ENCODE measurements at regions not wholly inside any gene's neighbourhood (a gene's known extent, or its start where the extent isn't known, plus 50 kb on each side); places are given as distances from the start of the nearest gene placed in this dataset.

- FAIRE-seq (no peak), DNase-seq (ENCODE audit: low read depth, low spot score) (no peak)
- peaks cover 5% of the 10 kb centered on the region for H3K4me1 ChIP-seq (ENCODE audit: control insufficient read depth, extremely low read depth, insufficient read depth, low read length)
- no peaks in the 10 kb centered on the region for H3K9me3 ChIP-seq (replicated peaks; ENCODE audit: control insufficient read depth, insufficient read depth, low read length)
- dilution Hi-C loops (cut with MboI; ENCODE audit: extremely low pct_ligation_motif_present, low sequenced_read_pairs): no loop called here
- no TSS peak for BruUV-seq (replicated peaks)
- H3K27me3 ChIP-seq (ENCODE audit: control insufficient read depth in 2 of 2, insufficient read depth in 2 of 2, low read length in 2 of 2): no peaks in the 10 kb centered on the region
- ChIA-PET CTCF (interaction anchor here (0.6 to 0.7 kb wide), 2 partner anchors 13 to 166 kb away, joined by 3 read pairs; no protein-coding TSS in a partner anchor), POLR2A (no interaction called here)
- H4K20me1 ChIP-seq (replicated peaks; ENCODE audit: control insufficient read depth, extremely low read depth, insufficient read depth, low read length): no peaks in the 10 kb centered on the region
- TF ChIP-seq MYC (IDR thresholded peaks at IDR 0.05; ENCODE audit: low read depth, low read length) (no peak), JUN (IDR thresholded peaks at IDR 0.05; ENCODE audit: borderline replicate concordance, insufficient read depth, insufficient read length, low read depth) (no peak), GATA2 (IDR thresholded peaks at IDR 0.05; ENCODE audit: insufficient read depth, insufficient read length, low read depth, low read length) (no peak), MAX (IDR thresholded peaks at IDR 0.05; ENCODE audit: insufficient read depth, insufficient read length) (no peak), EZH2 (IDR thresholded peaks at IDR 0.05; ENCODE audit: borderline replicate concordance, low read depth, low read length, severe bottlenecking) (no peak), POLR2A (IDR thresholded peaks at IDR 0.05; ENCODE audit: low read depth, low read length) (no peak), POLR2AphosphoS5 (IDR thresholded peaks at IDR 0.05; ENCODE audit: insufficient read depth, low read depth, low read length) (no peak), CTCF (IDR thresholded peaks at IDR 0.05; ENCODE audit: extremely low read depth in 1 of 2, insufficient read depth in 1 of 2, low read depth in 1 of 2, low read length in 2 of 2) (no peak), FOS (IDR thresholded peaks at IDR 0.05; ENCODE audit: borderline replicate concordance, insufficient read depth, low read length) (no peak)
- no peak overlapping the region for H3K4me3 ChIP-seq (replicated peaks in 1 of 3; ENCODE audit: insufficient read depth in 1 of 3, low read depth in 1 of 3, low read length in 3 of 3)
- no peak overlapping the region for H3K27ac ChIP-seq (ENCODE audit: insufficient read depth, low read depth, low read length)
- no peaks in the 10 kb centered on the region for H3K36me3 ChIP-seq (ENCODE audit: control insufficient read depth in 2 of 2, extremely low read depth in 1 of 2, insufficient read depth in 2 of 2, low read length in 2 of 2)
- no peak overlapping the region for H3K9ac ChIP-seq (replicated peaks; ENCODE audit: extremely low read depth, insufficient read depth, low read length)
- no peaks in the 10 kb centered on the region for H3K79me2 ChIP-seq (ENCODE audit: control insufficient read depth, insufficient read depth, low read length)
- no peak overlapping the region for H2AFZ ChIP-seq (ENCODE audit: low read depth, low read length)
- H3K9me1 ChIP-seq (replicated peaks; ENCODE audit: control insufficient read depth, extremely low read depth, insufficient read depth, low read length): no peaks in the 10 kb centered on the region
- no peak overlapping the region for H3K4me2 ChIP-seq (ENCODE audit: insufficient read depth, low read length)
- intact Hi-C loops (cut with micrococcal nuclease): no loop called here
Observed at GRCh38 chr14:46325157-46325556, 326.4 kb downstream of the RPL10L start.
